ENCODE measurements at regions not wholly inside any gene's neighbourhood (a gene's known extent, or its start where the extent isn't known, plus 50 kb on each side); places are given as distances from the start of the nearest gene placed in this dataset.

DNA sequence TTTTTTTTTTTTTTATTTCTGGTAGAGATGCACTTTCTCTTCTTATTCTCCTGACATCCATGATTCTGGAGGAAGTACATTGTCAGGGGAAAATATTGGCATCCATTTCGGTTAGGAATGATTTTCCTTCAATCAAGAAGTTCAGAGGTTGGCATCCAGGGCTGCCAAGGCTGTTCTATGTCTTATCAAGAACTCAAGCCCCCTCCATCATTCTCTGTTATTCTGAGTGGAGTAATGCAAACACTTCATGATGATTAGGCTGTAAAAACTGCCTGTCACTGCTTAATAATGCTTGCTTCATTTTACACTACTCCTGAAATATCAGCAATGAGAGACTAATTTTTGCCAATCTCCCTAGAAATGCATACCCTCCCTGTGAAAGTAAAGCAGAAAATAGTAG is 417.1 kb upstream of the NFIA start:
- no peak for DNase-seq (ENCODE audit: low read depth in 1 of 2, low spot score in 1 of 2)
- Histone ChIP-seq H3K4me3 (replicated peaks; ENCODE audit: insufficient read depth, low read length) (no peak overlapping the region), H3K27ac (replicated peaks) (no peak overlapping the region), H3K27me3 (ENCODE audit: insufficient read depth, poor library complexity, severe bottlenecking) (no peaks in the 10 kb centered on the region)
- TF ChIP-seq SPI1 (IDR thresholded peaks at IDR 0.05; ENCODE audit: borderline replicate concordance, low read depth) (no peak), POLR2AphosphoS5 (IDR thresholded peaks at IDR 0.05; ENCODE audit: low read depth) (no peak), GABPA (IDR thresholded peaks at IDR 0.05; ENCODE audit: low read depth) (no peak)
- TF ChIP-seq, protein P1, sequence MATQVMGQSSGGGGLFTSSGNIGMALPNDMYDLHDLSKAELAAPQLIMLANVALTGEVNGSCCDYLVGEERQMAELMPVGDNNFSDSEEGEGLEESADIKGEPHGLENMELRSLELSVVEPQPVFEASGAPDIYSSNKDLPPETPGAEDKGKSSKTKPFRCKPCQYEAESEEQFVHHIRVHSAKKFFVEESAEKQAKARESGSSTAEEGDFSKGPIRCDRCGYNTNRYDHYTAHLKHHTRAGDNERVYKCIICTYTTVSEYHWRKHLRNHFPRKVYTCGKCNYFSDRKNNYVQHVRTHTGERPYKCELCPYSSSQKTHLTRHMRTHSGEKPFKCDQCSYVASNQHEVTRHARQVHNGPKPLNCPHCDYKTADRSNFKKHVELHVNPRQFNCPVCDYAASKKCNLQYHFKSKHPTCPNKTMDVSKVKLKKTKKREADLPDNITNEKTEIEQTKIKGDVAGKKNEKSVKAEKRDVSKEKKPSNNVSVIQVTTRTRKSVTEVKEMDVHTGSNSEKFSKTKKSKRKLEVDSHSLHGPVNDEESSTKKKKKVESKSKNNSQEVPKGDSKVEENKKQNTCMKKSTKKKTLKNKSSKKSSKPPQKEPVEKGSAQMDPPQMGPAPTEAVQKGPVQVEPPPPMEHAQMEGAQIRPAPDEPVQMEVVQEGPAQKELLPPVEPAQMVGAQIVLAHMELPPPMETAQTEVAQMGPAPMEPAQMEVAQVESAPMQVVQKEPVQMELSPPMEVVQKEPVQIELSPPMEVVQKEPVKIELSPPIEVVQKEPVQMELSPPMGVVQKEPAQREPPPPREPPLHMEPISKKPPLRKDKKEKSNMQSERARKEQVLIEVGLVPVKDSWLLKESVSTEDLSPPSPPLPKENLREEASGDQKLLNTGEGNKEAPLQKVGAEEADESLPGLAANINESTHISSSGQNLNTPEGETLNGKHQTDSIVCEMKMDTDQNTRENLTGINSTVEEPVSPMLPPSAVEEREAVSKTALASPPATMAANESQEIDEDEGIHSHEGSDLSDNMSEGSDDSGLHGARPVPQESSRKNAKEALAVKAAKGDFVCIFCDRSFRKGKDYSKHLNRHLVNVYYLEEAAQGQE (IDR thresholded peaks at IDR 0.05; ENCODE audit: insufficient replicate concordance, low read depth) = no peak
- TF ChIP-seq, protein P2, sequence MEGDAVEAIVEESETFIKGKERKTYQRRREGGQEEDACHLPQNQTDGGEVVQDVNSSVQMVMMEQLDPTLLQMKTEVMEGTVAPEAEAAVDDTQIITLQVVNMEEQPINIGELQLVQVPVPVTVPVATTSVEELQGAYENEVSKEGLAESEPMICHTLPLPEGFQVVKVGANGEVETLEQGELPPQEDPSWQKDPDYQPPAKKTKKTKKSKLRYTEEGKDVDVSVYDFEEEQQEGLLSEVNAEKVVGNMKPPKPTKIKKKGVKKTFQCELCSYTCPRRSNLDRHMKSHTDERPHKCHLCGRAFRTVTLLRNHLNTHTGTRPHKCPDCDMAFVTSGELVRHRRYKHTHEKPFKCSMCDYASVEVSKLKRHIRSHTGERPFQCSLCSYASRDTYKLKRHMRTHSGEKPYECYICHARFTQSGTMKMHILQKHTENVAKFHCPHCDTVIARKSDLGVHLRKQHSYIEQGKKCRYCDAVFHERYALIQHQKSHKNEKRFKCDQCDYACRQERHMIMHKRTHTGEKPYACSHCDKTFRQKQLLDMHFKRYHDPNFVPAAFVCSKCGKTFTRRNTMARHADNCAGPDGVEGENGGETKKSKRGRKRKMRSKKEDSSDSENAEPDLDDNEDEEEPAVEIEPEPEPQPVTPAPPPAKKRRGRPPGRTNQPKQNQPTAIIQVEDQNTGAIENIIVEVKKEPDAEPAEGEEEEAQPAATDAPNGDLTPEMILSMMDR (IDR thresholded peaks at IDR 0.05; ENCODE audit: insufficient read depth, low read length) = no peak

DNA sequence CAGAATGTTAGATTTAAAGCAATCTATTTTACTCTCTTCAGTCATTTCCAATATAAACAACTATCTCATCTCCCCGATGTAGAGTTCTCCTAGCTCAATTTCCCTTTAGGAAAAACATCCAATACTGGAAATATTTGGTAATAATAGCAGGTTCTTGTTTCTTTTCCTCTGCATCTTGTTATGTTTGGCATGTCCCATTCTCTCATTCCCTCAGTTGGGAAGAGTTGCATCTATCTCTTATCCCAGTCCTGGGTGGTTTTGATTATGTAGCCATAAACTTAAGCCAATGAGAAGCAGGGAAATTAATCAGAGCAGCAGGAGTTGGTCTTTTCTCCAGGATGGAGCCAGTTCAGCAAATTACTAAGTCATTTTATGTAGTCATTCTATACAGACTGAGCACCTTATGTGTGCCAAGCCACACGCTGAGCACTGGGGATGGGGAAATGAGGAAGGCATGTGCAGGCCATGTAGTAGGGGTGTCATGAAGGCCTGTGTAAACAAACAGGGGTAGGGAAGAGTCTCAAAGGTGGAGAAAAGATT is 418.2 kb upstream of the NFIA start:
- Histone ChIP-seq H3K27ac (replicated peaks) (no peak overlapping the region), H3K4me3 (replicated peaks; ENCODE audit: insufficient read depth, low read length) (no peak overlapping the region), H3K27me3 (ENCODE audit: insufficient read depth, poor library complexity, severe bottlenecking) (no peaks in the 10 kb centered on the region)
- TF ChIP-seq, protein P1 (IDR thresholded peaks at IDR 0.05; ENCODE audit: insufficient replicate concordance, low read depth) = no peak
- TF ChIP-seq GABPA (IDR thresholded peaks at IDR 0.05; ENCODE audit: low read depth) (no peak), SPI1 (IDR thresholded peaks at IDR 0.05; ENCODE audit: borderline replicate concordance, low read depth) (no peak)
- DNase-seq (ENCODE audit: low read depth in 1 of 2, low spot score in 1 of 2) = no peak

DNA sequence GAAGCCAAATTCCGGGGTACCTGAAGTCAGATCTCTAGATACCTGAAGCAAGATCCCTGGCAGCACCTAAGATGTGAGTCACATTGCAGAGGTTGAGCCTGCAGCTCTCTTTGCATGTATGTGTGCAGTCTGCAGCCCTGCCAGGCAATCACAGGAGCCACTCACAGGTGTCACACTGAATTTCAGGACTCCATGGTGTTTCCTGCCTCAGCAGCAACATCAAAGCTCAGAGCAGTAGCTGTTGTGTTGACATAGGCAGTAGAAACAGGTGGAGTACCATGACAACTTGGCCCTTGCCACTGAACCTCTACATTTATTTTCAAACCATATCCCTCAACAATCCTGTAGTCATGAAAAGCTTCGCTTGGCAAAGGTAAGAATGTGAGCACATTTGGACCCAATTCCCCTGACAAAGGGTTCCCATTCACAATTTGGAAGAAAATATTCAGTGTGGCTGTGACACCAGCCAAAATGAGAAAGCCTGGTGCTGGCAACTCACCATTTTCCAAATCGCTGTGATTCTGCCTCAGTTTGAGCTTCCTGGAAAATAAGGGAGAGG is 419.8 kb upstream of the NFIA start:
- Histone ChIP-seq H3K27ac (replicated peaks) (no peak overlapping the region), H3K27me3 (ENCODE audit: insufficient read depth, poor library complexity, severe bottlenecking) (no peaks in the 10 kb centered on the region), H3K4me3 (replicated peaks; ENCODE audit: insufficient read depth, low read length) (no peak overlapping the region)
- no peak for TF ChIP-seq SPI1 (IDR thresholded peaks at IDR 0.05; ENCODE audit: borderline replicate concordance, low read depth)
- TF ChIP-seq, protein P2 (IDR thresholded peaks at IDR 0.05; ENCODE audit: insufficient read depth, low read length) = no peak
- TF ChIP-seq, protein P1 (IDR thresholded peaks at IDR 0.05; ENCODE audit: insufficient replicate concordance, low read depth) = no peak
- TF ChIP-seq POLR2AphosphoS5 (IDR thresholded peaks at IDR 0.05; ENCODE audit: low read depth) = no peak
- no peak for TF ChIP-seq GABPA (IDR thresholded peaks at IDR 0.05; ENCODE audit: low read depth)
- DNase-seq (ENCODE audit: low read depth in 1 of 2, low spot score in 1 of 2) = no peak

All from HL-60 (cell line).